ENCODE measurements at regions not wholly inside any gene's neighbourhood (a gene's known extent, or its start where the extent isn't known, plus 50 kb on each side); places are given as distances from the start of the nearest gene placed in this dataset.

DNA sequence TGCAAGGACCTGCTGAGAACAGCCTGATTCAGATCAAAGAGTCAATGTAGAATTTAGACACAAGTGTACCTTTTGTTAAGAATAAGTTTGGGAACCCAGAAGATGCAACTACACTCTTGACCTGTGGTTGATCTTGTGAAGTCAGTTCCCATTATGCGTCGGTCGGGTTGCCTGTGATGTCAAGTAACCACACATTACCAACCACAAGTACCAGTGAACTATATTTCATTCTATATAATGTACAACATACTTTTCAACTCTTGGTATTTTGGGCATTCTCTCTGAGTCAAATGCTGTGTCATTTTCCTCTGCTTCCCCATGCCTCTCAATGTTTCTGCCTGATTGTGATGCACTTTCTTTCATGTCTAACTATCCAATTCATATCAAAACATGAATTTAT is 426.2 kb downstream of the ETV1 start:
- ChIA-PET CTCF (ENCODE audit: unreplicated experiment) (no interaction called here), POLR2A (no interaction called here)
- intact Hi-C loops (cut with micrococcal nuclease; ENCODE audit: unreplicated experiment): no loop called here
- no peaks in the 10 kb centered on the region for H4K20me1 ChIP-seq (ENCODE audit: insufficient read depth, low read length)
- no peak overlapping the region for H3K4me3 ChIP-seq (ENCODE audit: low read depth, low read length, poor library complexity, severe bottlenecking)
- H2AFZ ChIP-seq (ENCODE audit: low read length): no peak overlapping the region
- no peak overlapping the region for H3K27ac ChIP-seq (ENCODE audit: low read depth, low read length, poor library complexity, severe bottlenecking)
- H3K9me3 ChIP-seq (ENCODE audit: low read length): no peaks in the 10 kb centered on the region
- no peak for TF ChIP-seq EZH2phosphoT487 (IDR thresholded peaks at IDR 0.05; ENCODE audit: borderline replicate concordance, low read depth, low read length)
- TF ChIP-seq, protein P1, sequence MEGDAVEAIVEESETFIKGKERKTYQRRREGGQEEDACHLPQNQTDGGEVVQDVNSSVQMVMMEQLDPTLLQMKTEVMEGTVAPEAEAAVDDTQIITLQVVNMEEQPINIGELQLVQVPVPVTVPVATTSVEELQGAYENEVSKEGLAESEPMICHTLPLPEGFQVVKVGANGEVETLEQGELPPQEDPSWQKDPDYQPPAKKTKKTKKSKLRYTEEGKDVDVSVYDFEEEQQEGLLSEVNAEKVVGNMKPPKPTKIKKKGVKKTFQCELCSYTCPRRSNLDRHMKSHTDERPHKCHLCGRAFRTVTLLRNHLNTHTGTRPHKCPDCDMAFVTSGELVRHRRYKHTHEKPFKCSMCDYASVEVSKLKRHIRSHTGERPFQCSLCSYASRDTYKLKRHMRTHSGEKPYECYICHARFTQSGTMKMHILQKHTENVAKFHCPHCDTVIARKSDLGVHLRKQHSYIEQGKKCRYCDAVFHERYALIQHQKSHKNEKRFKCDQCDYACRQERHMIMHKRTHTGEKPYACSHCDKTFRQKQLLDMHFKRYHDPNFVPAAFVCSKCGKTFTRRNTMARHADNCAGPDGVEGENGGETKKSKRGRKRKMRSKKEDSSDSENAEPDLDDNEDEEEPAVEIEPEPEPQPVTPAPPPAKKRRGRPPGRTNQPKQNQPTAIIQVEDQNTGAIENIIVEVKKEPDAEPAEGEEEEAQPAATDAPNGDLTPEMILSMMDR (conservative IDR thresholded peaks at IDR 0.05; ENCODE audit: low read length): no peak
- H3K9me2 ChIP-seq (ENCODE audit: insufficient read depth, low read length): no peaks in the 10 kb centered on the region
- no peaks in the 10 kb centered on the region for H3K79me2 ChIP-seq (ENCODE audit: insufficient read depth, low read depth, low read length)
- H3K4me2 ChIP-seq (ENCODE audit: low read length): no peak overlapping the region
- H3K36me3 ChIP-seq (ENCODE audit: insufficient read depth, low read length): no peaks in the 10 kb centered on the region
- BruUV-seq (replicated peaks): no TSS peak
- no peaks in the 10 kb centered on the region for H3K4me1 ChIP-seq (ENCODE audit: insufficient read depth, low read length, poor library complexity, severe bottlenecking)
- DNase-seq (ENCODE audit: low spot score): no peak

DNA sequence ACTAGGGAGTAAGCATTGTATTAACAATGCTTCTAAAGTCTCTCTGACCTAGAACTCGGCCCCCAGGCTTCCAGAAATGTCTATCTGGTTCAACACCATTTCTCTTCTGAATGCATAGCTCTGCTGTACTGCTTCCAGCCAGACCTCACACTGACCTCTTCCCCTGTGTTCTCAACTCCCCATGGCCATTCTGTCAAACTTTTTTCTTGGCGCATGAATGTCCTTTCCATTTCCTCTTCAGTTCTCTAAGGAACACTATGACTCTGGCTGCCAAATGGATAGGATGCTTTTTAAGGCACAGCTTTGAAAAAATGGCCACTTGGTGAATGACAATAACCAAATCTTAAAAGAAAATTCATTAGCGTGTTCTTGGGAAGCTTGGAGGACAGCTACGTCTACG is 425.8 kb downstream of the ETV1 start:
- CTCF ChIA-PET (ENCODE audit: unreplicated experiment): no interaction called here
- Histone ChIP-seq H3K4me2 (ENCODE audit: low read length) (no peak overlapping the region), H3K4me1 (ENCODE audit: insufficient read depth, low read length, poor library complexity, severe bottlenecking) (no peaks in the 10 kb centered on the region), H3K9me3 (ENCODE audit: low read length) (no peaks in the 10 kb centered on the region), H3K36me3 (ENCODE audit: insufficient read depth, low read length) (no peaks in the 10 kb centered on the region), H3K79me2 (ENCODE audit: insufficient read depth, low read depth, low read length) (no peaks in the 10 kb centered on the region), H4K20me1 (ENCODE audit: insufficient read depth, low read length) (no peaks in the 10 kb centered on the region), H3K27ac (ENCODE audit: low read depth, low read length, poor library complexity, severe bottlenecking) (no peak overlapping the region), H3K4me3 (ENCODE audit: low read depth, low read length, poor library complexity, severe bottlenecking) (no peak overlapping the region), H2AFZ (ENCODE audit: low read length) (no peak overlapping the region), H3K9me2 (ENCODE audit: insufficient read depth, low read length) (no peaks in the 10 kb centered on the region)
- TF ChIP-seq, protein P1 (conservative IDR thresholded peaks at IDR 0.05; ENCODE audit: low read length): no peak
- TF ChIP-seq EZH2phosphoT487 (IDR thresholded peaks at IDR 0.05; ENCODE audit: borderline replicate concordance, low read depth, low read length): no peak
- POLR2A ChIA-PET: no interaction called here
- intact Hi-C loops (cut with micrococcal nuclease; ENCODE audit: unreplicated experiment): no loop called here
- no TSS peak for BruUV-seq (replicated peaks)
- DNase-seq (ENCODE audit: low spot score): no peak

DNA sequence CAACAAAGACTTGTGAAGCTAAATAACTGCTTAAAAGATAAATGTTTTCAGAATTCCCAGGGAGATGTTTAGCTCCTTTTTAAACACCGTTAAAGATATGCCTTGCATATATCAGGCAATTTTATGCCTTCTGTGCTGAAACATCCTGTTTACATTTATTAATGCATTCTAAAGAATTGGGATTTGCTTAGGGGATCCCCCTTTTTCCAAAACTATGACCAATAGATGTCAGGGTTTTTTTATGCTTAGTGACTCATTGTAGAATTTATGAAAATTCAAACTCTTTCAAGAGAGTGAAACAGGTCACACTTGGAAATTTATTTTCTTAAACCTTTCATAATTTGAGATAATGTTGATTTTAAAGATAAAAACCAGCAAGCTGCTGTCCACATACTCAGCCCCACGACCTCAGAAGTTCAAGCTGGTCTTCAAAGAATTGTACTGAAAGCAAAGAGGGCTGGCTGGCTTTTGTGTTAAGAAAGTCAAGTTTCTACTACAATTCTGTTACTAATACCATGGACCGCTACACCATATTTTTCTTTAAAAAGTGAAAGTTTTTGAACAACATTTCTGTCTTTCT is 411.8 kb downstream of the ETV1 start:
- Histone ChIP-seq H3K36me3 (ENCODE audit: insufficient read depth, low read length) (no peaks in the 10 kb centered on the region), H3K9me3 (ENCODE audit: low read length) (no peaks in the 10 kb centered on the region), H3K4me3 (ENCODE audit: low read depth, low read length, poor library complexity, severe bottlenecking) (no peak overlapping the region), H3K79me2 (ENCODE audit: insufficient read depth, low read depth, low read length) (no peaks in the 10 kb centered on the region), H3K9me2 (ENCODE audit: insufficient read depth, low read length) (no peaks in the 10 kb centered on the region), H3K27ac (ENCODE audit: low read depth, low read length, poor library complexity, severe bottlenecking) (no peak overlapping the region), H3K4me2 (ENCODE audit: low read length) (no peak overlapping the region), H4K20me1 (ENCODE audit: insufficient read depth, low read length) (no peaks in the 10 kb centered on the region), H2AFZ (ENCODE audit: low read length) (no peak overlapping the region), H3K4me1 (ENCODE audit: insufficient read depth, low read length, poor library complexity, severe bottlenecking) (no peaks in the 10 kb centered on the region)
- DNase-seq (ENCODE audit: low spot score): no peak
- TF ChIP-seq, protein P1 (conservative IDR thresholded peaks at IDR 0.05; ENCODE audit: low read length): no peak
- TF ChIP-seq EZH2phosphoT487 (IDR thresholded peaks at IDR 0.05; ENCODE audit: borderline replicate concordance, low read depth, low read length): no peak
- intact Hi-C loops (cut with micrococcal nuclease; ENCODE audit: unreplicated experiment): no loop called here
- BruUV-seq (replicated peaks): no TSS peak
- POLR2A ChIA-PET: interaction anchor here (1.0 kb wide), 1 partner anchor 11 kb away, joined by 5 read pairs; no protein-coding TSS in a partner anchor
- CTCF ChIA-PET (ENCODE audit: unreplicated experiment): no interaction called here

Measured in OCI-LY7 (cell line).